ENCODE measurements at regions not wholly inside any gene's neighbourhood (a gene's known extent, or its start where the extent isn't known, plus 50 kb on each side); places are given as distances from the start of the nearest gene placed in this dataset.

DNA sequence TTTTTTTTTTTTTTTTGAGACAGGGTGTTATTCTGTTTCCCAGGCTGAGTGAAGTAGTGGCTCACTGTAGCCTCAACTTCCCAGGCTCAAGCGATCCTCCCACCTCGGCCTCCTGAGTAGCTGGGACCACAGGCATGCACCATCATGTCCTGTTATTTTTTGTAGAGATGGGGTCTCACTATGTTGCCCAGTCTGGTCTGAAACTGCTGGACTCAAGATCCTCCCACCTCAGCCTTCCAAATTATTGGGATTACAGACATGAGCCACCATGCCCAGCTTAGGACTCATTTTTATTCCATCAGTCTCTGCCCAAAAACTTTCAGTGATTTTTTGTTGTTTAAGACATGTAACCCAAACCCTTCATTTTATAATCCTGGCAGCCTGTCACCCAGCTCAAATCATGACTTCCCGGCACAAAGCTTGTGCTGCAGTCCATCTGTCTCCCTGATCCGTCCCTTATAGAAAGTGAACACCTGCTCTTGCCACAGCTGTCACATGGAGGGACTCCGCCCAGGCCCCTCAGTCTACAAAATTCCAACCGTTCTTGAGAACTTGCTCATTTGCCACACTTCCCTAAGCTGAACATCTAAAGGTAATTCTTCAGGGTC, 183.9 kb upstream of the JARID2 start (continued):
- TF ChIP-seq, protein P1, sequence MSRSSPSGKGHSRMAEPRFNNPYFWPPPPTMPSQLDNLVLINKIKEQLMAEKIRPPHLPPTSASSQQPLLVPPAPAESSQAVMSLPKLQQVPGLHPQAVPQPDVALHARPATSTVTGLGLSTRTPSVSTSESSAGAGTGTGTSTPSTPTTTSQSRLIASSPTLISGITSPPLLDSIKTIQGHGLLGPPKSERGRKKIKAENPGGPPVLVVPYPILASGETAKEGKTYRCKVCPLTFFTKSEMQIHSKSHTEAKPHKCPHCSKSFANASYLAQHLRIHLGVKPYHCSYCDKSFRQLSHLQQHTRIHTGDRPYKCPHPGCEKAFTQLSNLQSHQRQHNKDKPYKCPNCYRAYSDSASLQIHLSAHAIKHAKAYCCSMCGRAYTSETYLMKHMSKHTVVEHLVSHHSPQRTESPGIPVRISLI (tag by site-specific recombination; IDR thresholded peaks at IDR 0.05) = no peak
- TF ChIP-seq ZNF701 (tag by site-specific recombination; IDR thresholded peaks at IDR 0.05) (no peak), ZSCAN30 (tag by site-specific recombination; IDR thresholded peaks at IDR 0.05) (no peak), ZNF302 (tag by site-specific recombination; IDR thresholded peaks at IDR 0.05; ENCODE audit: low read depth) (no peak)
- TF ChIP-seq, protein P2, sequence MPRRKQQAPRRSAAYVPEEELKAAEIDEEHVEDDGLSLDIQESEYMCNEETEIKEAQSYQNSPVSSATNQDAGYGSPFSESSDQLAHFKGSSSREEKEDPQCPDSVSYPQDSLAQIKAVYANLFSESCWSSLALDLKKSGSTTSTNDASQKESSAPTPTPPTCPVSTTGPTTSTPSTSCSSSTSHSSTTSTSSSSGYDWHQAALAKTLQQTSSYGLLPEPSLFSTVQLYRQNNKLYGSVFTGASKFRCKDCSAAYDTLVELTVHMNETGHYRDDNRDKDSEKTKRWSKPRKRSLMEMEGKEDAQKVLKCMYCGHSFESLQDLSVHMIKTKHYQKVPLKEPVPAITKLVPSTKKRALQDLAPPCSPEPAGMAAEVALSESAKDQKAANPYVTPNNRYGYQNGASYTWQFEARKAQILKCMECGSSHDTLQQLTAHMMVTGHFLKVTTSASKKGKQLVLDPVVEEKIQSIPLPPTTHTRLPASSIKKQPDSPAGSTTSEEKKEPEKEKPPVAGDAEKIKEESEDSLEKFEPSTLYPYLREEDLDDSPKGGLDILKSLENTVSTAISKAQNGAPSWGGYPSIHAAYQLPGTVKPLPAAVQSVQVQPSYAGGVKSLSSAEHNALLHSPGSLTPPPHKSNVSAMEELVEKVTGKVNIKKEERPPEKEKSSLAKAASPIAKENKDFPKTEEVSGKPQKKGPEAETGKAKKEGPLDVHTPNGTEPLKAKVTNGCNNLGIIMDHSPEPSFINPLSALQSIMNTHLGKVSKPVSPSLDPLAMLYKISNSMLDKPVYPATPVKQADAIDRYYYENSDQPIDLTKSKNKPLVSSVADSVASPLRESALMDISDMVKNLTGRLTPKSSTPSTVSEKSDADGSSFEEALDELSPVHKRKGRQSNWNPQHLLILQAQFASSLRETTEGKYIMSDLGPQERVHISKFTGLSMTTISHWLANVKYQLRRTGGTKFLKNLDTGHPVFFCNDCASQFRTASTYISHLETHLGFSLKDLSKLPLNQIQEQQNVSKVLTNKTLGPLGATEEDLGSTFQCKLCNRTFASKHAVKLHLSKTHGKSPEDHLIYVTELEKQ (tag by site-specific recombination; IDR thresholded peaks at IDR 0.05; ENCODE audit: borderline replicate concordance) = no peak
- TF ChIP-seq, protein P3, sequence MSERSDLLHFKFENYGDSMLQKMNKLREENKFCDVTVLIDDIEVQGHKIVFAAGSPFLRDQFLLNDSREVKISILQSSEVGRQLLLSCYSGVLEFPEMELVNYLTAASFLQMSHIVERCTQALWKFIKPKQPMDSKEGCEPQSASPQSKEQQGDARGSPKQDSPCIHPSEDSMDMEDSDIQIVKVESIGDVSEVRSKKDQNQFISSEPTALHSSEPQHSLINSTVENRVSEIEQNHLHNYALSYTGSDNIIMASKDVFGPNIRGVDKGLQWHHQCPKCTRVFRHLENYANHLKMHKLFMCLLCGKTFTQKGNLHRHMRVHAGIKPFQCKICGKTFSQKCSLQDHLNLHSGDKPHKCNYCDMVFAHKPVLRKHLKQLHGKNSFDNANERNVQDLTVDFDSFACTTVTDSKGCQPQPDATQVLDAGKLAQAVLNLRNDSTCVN (tag by site-specific recombination; optimal IDR thresholded peaks at IDR 0.05) = peak; percentile 3

DNA sequence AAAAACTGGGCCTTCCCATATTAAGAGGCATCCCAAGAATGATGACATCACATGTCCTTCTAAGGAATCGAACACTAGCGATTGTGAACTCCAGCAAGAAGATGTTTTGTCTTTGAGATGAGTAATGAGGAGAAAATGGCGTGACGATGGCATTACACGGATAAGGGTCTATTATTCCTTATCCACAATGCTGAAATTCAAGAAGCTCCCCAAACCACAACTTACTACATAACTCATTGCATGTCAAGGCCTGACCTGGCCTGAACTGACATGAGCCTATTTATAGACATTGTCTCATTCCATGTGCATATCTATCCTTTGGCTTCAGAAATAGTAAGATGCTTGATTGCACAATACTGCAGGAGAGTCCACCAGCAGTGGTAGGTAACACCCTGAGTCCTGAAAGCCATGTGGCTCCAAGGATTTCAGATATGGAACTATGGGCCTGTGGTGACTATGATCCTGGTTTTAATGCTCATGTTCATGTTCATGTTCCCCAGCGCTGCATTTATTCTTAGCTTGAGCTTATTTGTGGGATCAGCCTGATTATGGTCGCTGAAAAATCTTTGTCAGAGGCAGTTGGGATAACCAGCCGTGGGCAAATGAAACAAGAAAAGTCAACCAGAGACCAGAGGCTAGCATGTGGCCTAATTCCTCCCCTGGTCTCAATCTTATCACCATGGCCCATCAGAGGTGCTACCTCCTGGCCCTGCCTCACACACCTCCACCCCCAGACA, 183.2 kb upstream of the JARID2 start:
- Histone ChIP-seq H3K4me3 (ENCODE audit: low read depth, low read length) (no peak overlapping the region), H3K9me3 (ENCODE audit: control insufficient read depth, insufficient read depth, low read depth, low read length) (no peaks in the 10 kb centered on the region), H3K27ac (ENCODE audit: extremely low read depth, low read depth, low read length) (peak overlapping the region; percentile 8; the same call in 1 of the 2 replicates), H3K36me3 (ENCODE audit: control insufficient read depth in 2 of 2, insufficient read depth in 1 of 2, low read length in 2 of 2) (no peaks in the 10 kb centered on the region), H3K4me1 (ENCODE audit: control insufficient read depth, insufficient read depth, low read length) (peaks cover 5% of the 10 kb centered on the region; the same call in 1 of the 2 replicates)
- POLR2A ChIA-PET = interaction anchor here (0.6 to 2.5 kb wide), 6 partner anchors 23 to 531 kb away, joined by 3 to 10 read pairs (median 4); partner anchors contain the start of gene JARID2
- CTCF ChIA-PET = interaction anchor here (0.6 to 1.0 kb wide), 4 partner anchors 11 to 901 kb away, joined by 3 to 6 read pairs (median 3); no protein-coding TSS in a partner anchor
- TF ChIP-seq ZNF48 (tag by site-specific recombination; IDR thresholded peaks at IDR 0.05) = no peak
- 0 out of 2 replicates have a peak, but pooled peaks have one; percentile 21 for TF ChIP-seq OVOL3 (tag by site-specific recombination; IDR thresholded peaks at IDR 0.05)
- TF ChIP-seq KLF10 (tag by site-specific recombination; IDR thresholded peaks at IDR 0.05) = peak; percentile 57; the same call in 1 of the 2 replicates
- no peak for TF ChIP-seq ZNF416 (tag by site-specific recombination; IDR thresholded peaks at IDR 0.05)
- TF ChIP-seq ZNF785 (tag by site-specific recombination; IDR thresholded peaks at IDR 0.05) = no peak
- no peak for TF ChIP-seq HOXD13 (CRISPR knock-in tag; IDR thresholded peaks at IDR 0.05; ENCODE audit: borderline replicate concordance)
- no peak for TF ChIP-seq GLI4 (tag by site-specific recombination; IDR thresholded peaks at IDR 0.05)
- TF ChIP-seq ZNF549 (tag by site-specific recombination; IDR thresholded peaks at IDR 0.05) = no peak
- TF ChIP-seq BCL11B (tag by site-specific recombination; IDR thresholded peaks at IDR 0.05; ENCODE audit: low read depth) = no peak
- TF ChIP-seq, protein P4, sequence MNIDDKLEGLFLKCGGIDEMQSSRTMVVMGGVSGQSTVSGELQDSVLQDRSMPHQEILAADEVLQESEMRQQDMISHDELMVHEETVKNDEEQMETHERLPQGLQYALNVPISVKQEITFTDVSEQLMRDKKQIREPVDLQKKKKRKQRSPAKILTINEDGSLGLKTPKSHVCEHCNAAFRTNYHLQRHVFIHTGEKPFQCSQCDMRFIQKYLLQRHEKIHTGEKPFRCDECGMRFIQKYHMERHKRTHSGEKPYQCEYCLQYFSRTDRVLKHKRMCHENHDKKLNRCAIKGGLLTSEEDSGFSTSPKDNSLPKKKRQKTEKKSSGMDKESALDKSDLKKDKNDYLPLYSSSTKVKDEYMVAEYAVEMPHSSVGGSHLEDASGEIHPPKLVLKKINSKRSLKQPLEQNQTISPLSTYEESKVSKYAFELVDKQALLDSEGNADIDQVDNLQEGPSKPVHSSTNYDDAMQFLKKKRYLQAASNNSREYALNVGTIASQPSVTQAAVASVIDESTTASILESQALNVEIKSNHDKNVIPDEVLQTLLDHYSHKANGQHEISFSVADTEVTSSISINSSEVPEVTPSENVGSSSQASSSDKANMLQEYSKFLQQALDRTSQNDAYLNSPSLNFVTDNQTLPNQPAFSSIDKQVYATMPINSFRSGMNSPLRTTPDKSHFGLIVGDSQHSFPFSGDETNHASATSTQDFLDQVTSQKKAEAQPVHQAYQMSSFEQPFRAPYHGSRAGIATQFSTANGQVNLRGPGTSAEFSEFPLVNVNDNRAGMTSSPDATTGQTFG (tag by site-specific recombination; IDR thresholded peaks at IDR 0.05; ENCODE audit: borderline replicate concordance) = no peak
- TF ChIP-seq ZNF302 (tag by site-specific recombination; IDR thresholded peaks at IDR 0.05; ENCODE audit: low read depth) = no peak
- TF ChIP-seq, protein P5, sequence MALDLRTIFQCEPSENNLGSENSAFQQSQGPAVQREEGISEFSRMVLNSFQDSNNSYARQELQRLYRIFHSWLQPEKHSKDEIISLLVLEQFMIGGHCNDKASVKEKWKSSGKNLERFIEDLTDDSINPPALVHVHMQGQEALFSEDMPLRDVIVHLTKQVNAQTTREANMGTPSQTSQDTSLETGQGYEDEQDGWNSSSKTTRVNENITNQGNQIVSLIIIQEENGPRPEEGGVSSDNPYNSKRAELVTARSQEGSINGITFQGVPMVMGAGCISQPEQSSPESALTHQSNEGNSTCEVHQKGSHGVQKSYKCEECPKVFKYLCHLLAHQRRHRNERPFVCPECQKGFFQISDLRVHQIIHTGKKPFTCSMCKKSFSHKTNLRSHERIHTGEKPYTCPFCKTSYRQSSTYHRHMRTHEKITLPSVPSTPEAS (tag by site-specific recombination; IDR thresholded peaks at IDR 0.05) = no peak
- TF ChIP-seq OSR2 (tag by site-specific recombination; IDR thresholded peaks at IDR 0.05) = peak; percentile 56; the same call in 1 of the 2 replicates
- TF ChIP-seq ZNF843 (tag by site-specific recombination; IDR thresholded peaks at IDR 0.05) = peak; percentile 92
- TF ChIP-seq ZNF24 (tag by site-specific recombination; IDR thresholded peaks at IDR 0.05) = peak; percentile 86
- TF ChIP-seq, protein P6, sequence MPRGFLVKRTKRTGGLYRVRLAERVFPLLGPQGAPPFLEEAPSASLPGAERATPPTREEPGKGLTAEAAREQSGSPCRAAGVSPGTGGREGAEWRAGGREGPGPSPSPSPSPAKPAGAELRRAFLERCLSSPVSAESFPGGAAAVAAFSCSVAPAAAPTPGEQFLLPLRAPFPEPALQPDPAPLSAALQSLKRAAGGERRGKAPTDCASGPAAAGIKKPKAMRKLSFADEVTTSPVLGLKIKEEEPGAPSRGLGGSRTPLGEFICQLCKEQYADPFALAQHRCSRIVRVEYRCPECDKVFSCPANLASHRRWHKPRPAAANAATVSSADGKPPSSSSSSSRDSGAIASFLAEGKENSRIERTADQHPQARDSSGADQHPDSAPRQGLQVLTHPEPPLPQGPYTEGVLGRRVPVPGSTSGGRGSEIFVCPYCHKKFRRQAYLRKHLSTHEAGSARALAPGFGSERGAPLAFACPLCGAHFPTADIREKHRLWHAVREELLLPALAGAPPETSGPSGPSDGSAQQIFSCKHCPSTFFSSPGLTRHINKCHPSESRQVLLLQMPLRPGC (tag by site-specific recombination; IDR thresholded peaks at IDR 0.05) = 0 out of 2 replicates have a peak, but pooled peaks have one; percentile 12
- TF ChIP-seq ZNF830 (tag by site-specific recombination; IDR thresholded peaks at IDR 0.05; ENCODE audit: low read depth) = no peak
- peak; percentile 62; the same call in 1 of the 2 replicates for TF ChIP-seq ZBTB48 (tag by site-specific recombination; IDR thresholded peaks at IDR 0.05)
